Peyer's patch (tissue), 4 donors: ENCODE measurements at regions not wholly inside any gene's neighbourhood (a gene's known extent, or its start where the extent isn't known, plus 50 kb on each side); places are given as distances from the start of the nearest gene placed in this dataset.

Experiments used
- POLR2A ChIP-seq, 2 donors: fragments of 450-650 bp; IDR thresholded peaks; one replicate each; pipeline ENCODE4 v1.5.1; 2017; ENCODE audit warnings: antibody characterized with exemption in 2 of 2, mild to moderate bottlenecking in 2 of 2, moderate library complexity in 2 of 2
- TF ChIP-seq, protein P1 (sequence below), 6 experiments: fragments of 450-650 bp in 4 of 6; fragments of 200-600 bp in 2 of 6; sonication (generic) in 1 of 6; IDR thresholded peaks; one replicate each; pipeline ENCODE4 v1.5.1; 2017 to 2019; ENCODE audit warnings: antibody characterized with exemption in 6 of 6, mild to moderate bottlenecking in 3 of 6, moderate library complexity in 1 of 6

DNA sequence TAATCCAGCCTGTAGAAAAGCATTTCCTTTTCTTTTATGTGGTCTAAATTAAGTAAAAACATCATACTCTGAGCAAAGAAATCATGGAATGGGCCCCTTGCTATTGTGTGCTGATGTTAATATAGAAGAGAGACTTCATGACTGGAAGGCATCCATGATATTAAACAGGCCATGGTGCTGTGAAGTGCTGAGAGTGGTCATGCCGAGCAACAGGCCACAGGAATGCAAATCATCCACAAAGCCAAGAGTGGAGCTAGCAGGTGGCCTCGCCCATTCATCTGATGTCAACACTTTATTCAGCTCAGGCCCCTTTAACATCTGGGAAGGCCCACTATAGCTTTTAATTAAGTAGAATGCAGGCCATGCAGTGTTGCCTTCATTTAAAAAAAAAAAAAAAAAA is 115.2 kb upstream of the HMGCLL1 start:
- TF ChIP-seq, protein P1, sequence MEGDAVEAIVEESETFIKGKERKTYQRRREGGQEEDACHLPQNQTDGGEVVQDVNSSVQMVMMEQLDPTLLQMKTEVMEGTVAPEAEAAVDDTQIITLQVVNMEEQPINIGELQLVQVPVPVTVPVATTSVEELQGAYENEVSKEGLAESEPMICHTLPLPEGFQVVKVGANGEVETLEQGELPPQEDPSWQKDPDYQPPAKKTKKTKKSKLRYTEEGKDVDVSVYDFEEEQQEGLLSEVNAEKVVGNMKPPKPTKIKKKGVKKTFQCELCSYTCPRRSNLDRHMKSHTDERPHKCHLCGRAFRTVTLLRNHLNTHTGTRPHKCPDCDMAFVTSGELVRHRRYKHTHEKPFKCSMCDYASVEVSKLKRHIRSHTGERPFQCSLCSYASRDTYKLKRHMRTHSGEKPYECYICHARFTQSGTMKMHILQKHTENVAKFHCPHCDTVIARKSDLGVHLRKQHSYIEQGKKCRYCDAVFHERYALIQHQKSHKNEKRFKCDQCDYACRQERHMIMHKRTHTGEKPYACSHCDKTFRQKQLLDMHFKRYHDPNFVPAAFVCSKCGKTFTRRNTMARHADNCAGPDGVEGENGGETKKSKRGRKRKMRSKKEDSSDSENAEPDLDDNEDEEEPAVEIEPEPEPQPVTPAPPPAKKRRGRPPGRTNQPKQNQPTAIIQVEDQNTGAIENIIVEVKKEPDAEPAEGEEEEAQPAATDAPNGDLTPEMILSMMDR (IDR thresholded peaks at IDR 0.05) = no peak
- TF ChIP-seq POLR2A (IDR thresholded peaks at IDR 0.05) = no peak
